GM18517 (cell line): ENCODE measurements at regions not wholly inside any gene's neighbourhood (a gene's known extent, or its start where the extent isn't known, plus 50 kb on each side); places are given as distances from the start of the nearest gene placed in this dataset.
A peak's percentile ranks its signal among the peaks of the same experiment; 100 is the strongest.

ENCODE experiments used
- ATAC-seq: cut with Tn5 transposase; IDR thresholded peaks from one replicate; pipeline ENCODE4 v1.9.1; 2021; ENCODE audit warnings: mild to moderate bottlenecking, moderate library complexity; ENCODE audit not compliant: unreplicated experiment

GRCh38 chr6:144711661-144712060 lies 426.5 kb downstream of the UTRN start:
- no peak for ATAC-seq

- no peak for ATAC-seq
Observed at GRCh38 chr6:144712541-144712940, 427.4 kb downstream of the UTRN start.

GRCh38 chr6:144714021-144714712 lies 429.0 kb downstream of the UTRN start:
- ATAC-seq = no peak

GRCh38 chr6:144715344-144715743 lies 430.2 kb downstream of the UTRN start:
- no peak for ATAC-seq

GRCh38 chr6:144718431-144718830 lies 433.3 kb downstream of the UTRN start:
- ATAC-seq = no peak

- ATAC-seq = no peak
Observed at GRCh38 chr6:144721232-144721631, 436.1 kb downstream of the UTRN start.

GRCh38 chr6:144722154-144722737 lies 437.1 kb downstream of the UTRN start:
- ATAC-seq = no peak

GRCh38 chr6:144722925-144723324 lies 437.8 kb downstream of the UTRN start:
- ATAC-seq = no peak

- ATAC-seq = no peak
Observed at GRCh38 chr6:144723431-144723830, 438.3 kb downstream of the UTRN start.

GRCh38 chr6:144724818-144725217 lies 439.7 kb downstream of the UTRN start:
- no peak for ATAC-seq

GRCh38 chr6:144725736-144726522 lies 440.8 kb downstream of the UTRN start:
- ATAC-seq = peak; percentile 44

- no peak for ATAC-seq
Observed at GRCh38 chr6:144728804-144729203, 443.7 kb downstream of the UTRN start.

- peak; percentile 92 for ATAC-seq
Observed at GRCh38 chr6:144729502-144729901, 444.4 kb downstream of the UTRN start.

GRCh38 chr6:144730088-144730645 lies 445.0 kb downstream of the UTRN start:
- peak; percentile 56 for ATAC-seq

- ATAC-seq = no peak
Observed at GRCh38 chr6:144731229-144731628, 446.1 kb downstream of the UTRN start.

GRCh38 chr6:144736763-144737162 lies 451.6 kb downstream of the UTRN start:
- ATAC-seq = no peak

GRCh38 chr6:144737998-144738397 lies 452.9 kb downstream of the UTRN start:
- ATAC-seq = no peak

GRCh38 chr6:144739873-144740272 lies 454.7 kb downstream of the UTRN start:
- ATAC-seq = no peak

GRCh38 chr6:144741659-144742058 lies 456.5 kb downstream of the UTRN start:
- no peak for ATAC-seq

GRCh38 chr6:144742779-144743178 lies 457.6 kb downstream of the UTRN start:
- no peak for ATAC-seq

- ATAC-seq = no peak
Observed at GRCh38 chr6:144744720-144745119, 459.6 kb downstream of the UTRN start.

- ATAC-seq = no peak
Observed at GRCh38 chr6:144745439-144745838, 460.3 kb downstream of the UTRN start.
